ENCODE measurements at regions not wholly inside any gene's neighbourhood (a gene's known extent, or its start where the extent isn't known, plus 50 kb on each side); places are given as distances from the start of the nearest gene placed in this dataset.

DNA sequence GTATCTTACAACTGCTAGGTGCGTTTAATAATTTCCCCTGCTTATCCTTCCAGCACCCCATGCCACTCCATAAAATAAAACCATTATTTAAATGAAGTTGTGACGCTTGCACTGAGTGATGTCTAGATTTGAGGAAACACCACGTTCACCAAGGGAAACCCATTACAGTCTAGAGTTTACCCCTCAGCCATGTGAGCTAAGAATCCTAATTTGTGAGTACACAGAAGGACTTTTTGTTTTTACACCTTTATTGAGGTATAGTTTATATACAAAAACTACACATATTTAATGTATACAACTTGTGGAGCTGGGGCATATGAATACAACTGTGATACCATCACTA is 326.8 kb downstream of the RAPGEF2 start:
- H3K36me3 Mint-ChIP-seq: no peaks in the 10 kb centered on the region
- H3K27me3 Mint-ChIP-seq: peaks cover 2 to 14% of the 10 kb centered on the region in 2 donors
- no peaks in the 10 kb centered on the region for H3K9me3 Mint-ChIP-seq
- ATAC-seq: no peak
- no peak for DNase-seq (ENCODE audit: low spot score)
- H3K4me1 Mint-ChIP-seq (ENCODE audit: low read depth in 2 of 2): no peaks in the 10 kb centered on the region
- H3K4me3 Mint-ChIP-seq: no peak overlapping the region
- H3K27ac Mint-ChIP-seq: no peak overlapping the region

DNA sequence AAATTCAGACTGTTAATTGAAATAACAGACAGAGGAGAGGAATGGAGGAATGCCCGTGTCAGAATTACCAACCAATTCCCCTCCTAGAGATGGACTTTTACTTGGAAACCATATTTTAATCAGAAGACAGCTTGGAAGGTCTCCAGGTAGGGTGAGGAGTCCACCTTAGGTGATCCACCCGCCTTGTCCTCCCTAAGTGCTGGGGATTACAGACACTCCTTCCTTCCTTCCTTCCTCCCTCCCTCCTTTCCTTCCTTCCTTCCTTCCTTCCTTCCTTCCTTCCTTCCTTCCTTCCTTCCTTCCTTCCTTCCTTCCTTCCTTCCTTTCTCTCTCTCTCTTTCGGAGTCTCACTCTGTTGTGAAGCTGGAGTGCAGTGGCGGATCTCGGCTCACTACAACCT is 328.0 kb downstream of the RAPGEF2 start:
- Mint-ChIP-seq H3K27me3 (peaks cover 2 to 14% of the 10 kb centered on the region in 2 donors), H3K27ac (no peak overlapping the region), H3K4me1 (ENCODE audit: low read depth in 2 of 2) (peaks cover 0 to 3% of the 10 kb centered on the region in 2 donors), H3K9me3 (no peaks in the 10 kb centered on the region), H3K36me3 (no peaks in the 10 kb centered on the region), H3K4me3 (no peak overlapping the region)
- DNase-seq (ENCODE audit: low spot score) (no peak), ATAC-seq (no peak)

GRCh38 chr4:159432436-159432835 is 329.6 kb downstream of the RAPGEF2 start:
- peaks cover 0 to 3% of the 10 kb centered on the region in 2 donors for H3K4me1 Mint-ChIP-seq (ENCODE audit: low read depth in 2 of 2)
- peaks cover 2 to 14% of the 10 kb centered on the region in 2 donors for H3K27me3 Mint-ChIP-seq
- H3K27ac Mint-ChIP-seq: no peak overlapping the region
- no peaks in the 10 kb centered on the region for H3K9me3 Mint-ChIP-seq
- H3K36me3 Mint-ChIP-seq: no peaks in the 10 kb centered on the region
- no peak overlapping the region for H3K4me3 Mint-ChIP-seq
- ATAC-seq (no peak), DNase-seq (ENCODE audit: low spot score) (no peak)

DNA sequence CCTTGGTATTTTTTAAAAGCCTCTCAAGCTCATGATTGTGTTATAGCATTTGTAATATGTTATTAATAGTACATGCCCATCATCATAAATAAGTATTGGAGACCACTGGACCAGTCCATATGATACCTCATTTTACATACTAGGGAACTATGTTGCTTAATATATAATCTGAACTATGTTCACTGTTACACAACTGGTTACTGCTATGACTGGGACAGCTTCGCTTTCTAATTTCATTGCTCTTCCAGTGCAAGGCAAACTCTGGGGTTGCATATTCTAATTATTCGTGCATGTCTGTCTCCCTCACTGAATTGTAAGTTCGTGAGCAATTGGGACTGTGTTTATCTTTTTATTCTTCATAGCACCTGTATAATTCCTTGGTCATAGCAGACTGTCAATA is 330.5 kb downstream of the RAPGEF2 start:
- Mint-ChIP-seq H3K36me3 (no peaks in the 10 kb centered on the region), H3K27me3 (peaks cover 0 to 14% of the 10 kb centered on the region in 2 donors)

GRCh38 chr4:159434114-159434870 is 331.4 kb downstream of the RAPGEF2 start:
- Mint-ChIP-seq H3K9me3 (no peaks in the 10 kb centered on the region), H3K36me3 (no peaks in the 10 kb centered on the region), H3K27me3 (peaks cover 0 to 14% of the 10 kb centered on the region in 2 donors), H3K4me3 (no peak overlapping the region), H3K4me1 (ENCODE audit: low read depth in 2 of 2) (peaks cover 0 to 3% of the 10 kb centered on the region in 2 donors), H3K27ac (no peak overlapping the region)
- ATAC-seq (no peak), DNase-seq (ENCODE audit: low spot score) (no peak)

More for the DNA sequence above, 330.5 kb downstream of the RAPGEF2 start:
- Mint-ChIP-seq H3K27ac (no peak overlapping the region), H3K4me3 (no peak overlapping the region), H3K4me1 (ENCODE audit: low read depth in 2 of 2) (peaks cover 0 to 3% of the 10 kb centered on the region in 2 donors), H3K9me3 (no peaks in the 10 kb centered on the region)
- ATAC-seq (no peak), DNase-seq (ENCODE audit: low spot score) (no peak)

DNA sequence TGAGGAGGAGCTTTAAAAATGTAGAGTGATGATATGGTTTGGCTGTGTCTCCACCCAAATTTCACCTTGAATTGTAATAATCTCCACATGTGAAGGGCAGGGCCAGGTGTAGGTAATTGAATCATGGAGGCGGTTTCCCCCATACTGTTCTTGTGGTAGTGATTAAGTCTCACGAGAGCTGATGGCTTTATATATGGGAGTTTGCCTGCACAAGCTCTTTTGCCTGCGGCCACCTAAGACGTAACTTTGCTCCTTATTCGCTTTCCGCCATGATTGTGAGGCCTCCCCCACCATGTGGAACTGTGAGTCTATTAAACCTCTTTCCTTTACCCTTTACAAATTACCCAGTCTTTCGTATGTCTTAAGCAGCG is 332.0 kb downstream of the RAPGEF2 start:
- no peaks in the 10 kb centered on the region for H3K9me3 Mint-ChIP-seq
- DNase-seq (ENCODE audit: low spot score) (no peak), ATAC-seq (no peak)
- no peaks in the 10 kb centered on the region for H3K36me3 Mint-ChIP-seq
- H3K27ac Mint-ChIP-seq: no peak overlapping the region
- H3K4me3 Mint-ChIP-seq: no peak overlapping the region
- H3K4me1 Mint-ChIP-seq (ENCODE audit: low read depth in 2 of 2): peaks cover 0 to 3% of the 10 kb centered on the region in 2 donors
- H3K27me3 Mint-ChIP-seq: peaks cover 0 to 14% of the 10 kb centered on the region in 2 donors

DNA sequence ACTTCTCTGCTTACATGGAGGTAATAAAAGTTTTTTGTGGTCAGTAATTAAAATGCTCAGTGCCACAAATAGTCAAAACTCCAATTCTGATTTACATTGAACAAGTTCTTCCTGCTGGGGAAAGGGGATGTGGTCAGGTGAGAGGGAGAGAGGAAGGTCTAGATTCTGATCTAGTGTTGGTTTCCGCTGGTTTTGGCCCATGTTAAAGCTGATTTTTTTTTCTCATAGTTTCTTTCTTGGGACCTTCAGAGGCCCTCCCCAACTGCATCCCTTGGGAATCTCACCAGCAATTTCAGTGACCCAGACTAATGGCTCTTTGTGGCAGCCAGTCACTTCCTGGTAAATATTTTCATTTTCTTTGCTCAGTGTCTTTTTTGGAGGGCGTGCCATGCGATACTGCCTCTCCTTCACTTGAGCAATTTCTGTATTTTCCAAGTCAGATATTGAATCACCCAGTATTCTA is 332.7 kb downstream of the RAPGEF2 start:
- DNase-seq (ENCODE audit: low spot score) (no peak), ATAC-seq (no peak)
- Mint-ChIP-seq H3K9me3 (no peaks in the 10 kb centered on the region), H3K4me1 (ENCODE audit: low read depth in 2 of 2) (peaks cover 0 to 3% of the 10 kb centered on the region in 2 donors), H3K27me3 (peaks cover 0 to 14% of the 10 kb centered on the region in 2 donors), H3K27ac (no peak overlapping the region), H3K4me3 (no peak overlapping the region), H3K36me3 (no peaks in the 10 kb centered on the region)

GRCh38 chr4:159443975-159444374 is 341.1 kb downstream of the RAPGEF2 start:
- no peak overlapping the region for H3K27ac Mint-ChIP-seq
- H3K4me1 Mint-ChIP-seq (ENCODE audit: low read depth in 2 of 2): peaks cover 3 to 6% of the 10 kb centered on the region in 2 donors
- peaks cover 0 to 10% of the 10 kb centered on the region in 2 donors for H3K27me3 Mint-ChIP-seq
- no peaks in the 10 kb centered on the region for H3K9me3 Mint-ChIP-seq
- no peaks in the 10 kb centered on the region for H3K36me3 Mint-ChIP-seq
- DNase-seq (ENCODE audit: low spot score) (no peak), ATAC-seq (no peak)
- H3K4me3 Mint-ChIP-seq: no peak overlapping the region

GRCh38 chr4:159444678-159445077 is 341.8 kb downstream of the RAPGEF2 start:
- Mint-ChIP-seq H3K36me3 (no peaks in the 10 kb centered on the region), H3K27me3 (peaks cover 0 to 10% of the 10 kb centered on the region in 2 donors), H3K4me1 (ENCODE audit: low read depth in 2 of 2) (peaks cover 3 to 6% of the 10 kb centered on the region in 2 donors), H3K27ac (no peak overlapping the region), H3K4me3 (no peak overlapping the region), H3K9me3 (no peaks in the 10 kb centered on the region)
- ATAC-seq: no peak
- no peak for DNase-seq (ENCODE audit: low spot score)

DNA sequence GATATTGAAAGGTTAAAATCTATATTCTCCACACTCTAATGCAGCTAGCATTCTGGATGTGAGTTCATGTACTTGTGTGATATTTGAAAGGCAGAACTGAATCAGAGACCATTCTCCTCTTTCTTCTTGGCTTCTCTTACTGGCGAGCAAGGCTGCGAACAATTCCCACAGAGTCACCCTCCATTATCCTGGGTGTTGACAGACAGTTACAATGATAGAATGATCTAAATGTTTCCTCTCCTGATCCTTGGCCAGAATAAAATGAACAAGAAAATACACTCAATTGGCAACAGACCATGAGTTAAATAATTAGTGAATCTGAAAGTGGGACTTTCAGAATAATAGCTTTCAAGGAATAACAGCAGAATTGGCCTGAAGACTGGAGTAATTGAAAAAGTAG is 342.8 kb downstream of the RAPGEF2 start:
- no peak overlapping the region for H3K4me3 Mint-ChIP-seq
- no peaks in the 10 kb centered on the region for H3K36me3 Mint-ChIP-seq

GRCh38 chr4:159446266-159446976 is 343.5 kb downstream of the RAPGEF2 start:
- Mint-ChIP-seq H3K27me3 (peaks cover 0 to 10% of the 10 kb centered on the region in 2 donors), H3K4me3 (no peak overlapping the region), H3K27ac (no peak overlapping the region), H3K4me1 (ENCODE audit: low read depth in 2 of 2) (peaks cover 3 to 6% of the 10 kb centered on the region in 2 donors), H3K36me3 (no peaks in the 10 kb centered on the region), H3K9me3 (no peaks in the 10 kb centered on the region)
- DNase-seq (ENCODE audit: low spot score) (no peak), ATAC-seq (peak; percentile 90 to 91)

More for the DNA sequence above, 342.8 kb downstream of the RAPGEF2 start:
- Mint-ChIP-seq H3K27me3 (peaks cover 0 to 10% of the 10 kb centered on the region in 2 donors), H3K9me3 (no peaks in the 10 kb centered on the region), H3K4me1 (ENCODE audit: low read depth in 2 of 2) (peaks cover 3 to 6% of the 10 kb centered on the region in 2 donors), H3K27ac (no peak overlapping the region)
- DNase-seq (ENCODE audit: low spot score): no peak
- no peak for ATAC-seq

DNA sequence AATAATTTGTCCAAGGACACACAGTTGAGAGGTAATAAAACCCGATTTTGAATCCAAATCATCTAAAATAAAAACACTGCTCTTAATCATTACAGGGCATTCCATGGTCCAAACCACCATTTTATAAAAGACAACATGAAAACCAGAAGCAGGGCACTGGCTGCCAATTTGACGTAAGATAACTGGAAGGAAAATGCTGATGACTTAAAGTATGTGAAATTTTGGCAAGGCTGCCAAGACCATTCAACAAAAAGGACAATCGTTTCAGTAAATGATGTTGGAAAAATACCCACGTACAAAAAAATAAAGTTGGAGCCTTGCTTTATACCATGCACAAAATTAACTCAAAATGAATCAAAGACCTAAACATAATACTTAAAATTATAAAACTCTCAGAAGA is 344.4 kb downstream of the RAPGEF2 start:
- Mint-ChIP-seq H3K9me3 (no peaks in the 10 kb centered on the region), H3K27me3 (peaks cover 0 to 10% of the 10 kb centered on the region in 2 donors), H3K4me3 (no peak overlapping the region), H3K36me3 (no peaks in the 10 kb centered on the region), H3K27ac (no peak overlapping the region), H3K4me1 (ENCODE audit: low read depth in 2 of 2) (peaks cover 3 to 6% of the 10 kb centered on the region in 2 donors)
- DNase-seq (ENCODE audit: low spot score): no peak
- ATAC-seq: no peak

GRCh38 chr4:159451006-159451405 is 348.1 kb downstream of the RAPGEF2 start:
- H3K4me1 Mint-ChIP-seq (ENCODE audit: low read depth in 2 of 2): peaks cover 0 to 10% of the 10 kb centered on the region in 2 donors
- peaks cover 3 to 12% of the 10 kb centered on the region in 2 donors for H3K27me3 Mint-ChIP-seq
- H3K9me3 Mint-ChIP-seq: no peaks in the 10 kb centered on the region
- H3K36me3 Mint-ChIP-seq: no peaks in the 10 kb centered on the region
- no peak for DNase-seq (ENCODE audit: low spot score)
- no peak for ATAC-seq
- H3K27ac Mint-ChIP-seq: no peak overlapping the region
- H3K4me3 Mint-ChIP-seq: no peak overlapping the region

- no peak for ATAC-seq
- no peaks in the 10 kb centered on the region for H3K36me3 Mint-ChIP-seq
- no peak overlapping the region for H3K27ac Mint-ChIP-seq
- no peak overlapping the region for H3K4me3 Mint-ChIP-seq
- no peak for DNase-seq (ENCODE audit: low spot score)
- peaks cover 0 to 3% of the 10 kb centered on the region in 2 donors for H3K4me1 Mint-ChIP-seq (ENCODE audit: low read depth in 2 of 2)
- H3K9me3 Mint-ChIP-seq: no peaks in the 10 kb centered on the region
- peaks cover 3 to 6% of the 10 kb centered on the region in 2 donors for H3K27me3 Mint-ChIP-seq
Measured at GRCh38 chr4:159455675-159456237, 352.9 kb downstream of the RAPGEF2 start.

All from natural killer cell treated with Interleukin-12 subunit alpha and Interleukin-12 subunit beta and Interleukin-15 and Interleukin-18, amount 100 ng/mL, for 72 hours (primary cell).